Skeletal muscle cell (primary cell): ENCODE measurements at regions not wholly inside any gene's neighbourhood (a gene's known extent, or its start where the extent isn't known, plus 50 kb on each side); places are given as distances from the start of the nearest gene placed in this dataset.
"Not testable (repeated sequence)": the region's sequence is repeated elsewhere in the genome, so short reads cannot be mapped to it uniquely, and the experiment has no call there.

Experiments
- DNase-seq: peaks from one replicate; pipeline ENCODE4 v3.0.0-alpha.2; 2010; ENCODE audit warnings: low read depth
- H3K4me3 ChIP-seq: 2 replicates; pipeline ENCODE4 v1.5.1; 2011; ENCODE audit warnings: low read depth, mild to moderate bottlenecking, control low read depth, low read length, moderate library complexity

GRCh38 chr9:12266758-12267157 is 426.4 kb upstream of the TYRP1 start:
- H3K4me3 ChIP-seq = no peak overlapping the region
- DNase-seq = no peak

- H3K4me3 ChIP-seq = no peak overlapping the region
Measured at GRCh38 chr9:12271421-12271891, 421.7 kb upstream of the TYRP1 start.

GRCh38 chr9:12272471-12273120 is 420.6 kb upstream of the TYRP1 start:
- H3K4me3 ChIP-seq = no peak overlapping the region
- peak; percentile 1 for DNase-seq

More at GRCh38 chr9:12271421-12271891, 421.7 kb upstream of the TYRP1 start:
- no peak for DNase-seq

GRCh38 chr9:12274577-12274976 is 418.6 kb upstream of the TYRP1 start:
- no peak overlapping the region for H3K4me3 ChIP-seq
- DNase-seq = peak; percentile 1

GRCh38 chr9:12276505-12276904 is 416.7 kb upstream of the TYRP1 start:
- H3K4me3 ChIP-seq = no peak overlapping the region
- DNase-seq = no peak

GRCh38 chr9:12289711-12290110 is 403.5 kb upstream of the TYRP1 start:
- H3K4me3 ChIP-seq = no peak overlapping the region
- DNase-seq = no peak

- H3K4me3 ChIP-seq = no peak overlapping the region
- DNase-seq = no peak
Measured at GRCh38 chr9:12290166-12290869, 402.9 kb upstream of the TYRP1 start.

GRCh38 chr9:12305211-12305610 is 388.0 kb upstream of the TYRP1 start:
- H3K4me3 ChIP-seq = no peak overlapping the region
- DNase-seq = no peak

GRCh38 chr9:12314589-12314988 is 378.6 kb upstream of the TYRP1 start:
- no peak overlapping the region for H3K4me3 ChIP-seq
- no peak for DNase-seq

GRCh38 chr9:12318732-12319685 is 374.2 kb upstream of the TYRP1 start:
- DNase-seq = no peak
- H3K4me3 ChIP-seq = no peak overlapping the region

GRCh38 chr9:12329623-12329985 is 363.6 kb upstream of the TYRP1 start:
- DNase-seq = no peak
- no peak overlapping the region for H3K4me3 ChIP-seq

- not testable (repeated sequence) for H3K4me3 ChIP-seq, DNase-seq
Measured at GRCh38 chr9:12333966-12334365, 359.2 kb upstream of the TYRP1 start.

- H3K4me3 ChIP-seq = no peak overlapping the region
- DNase-seq = no peak
Measured at GRCh38 chr9:12350775-12351174, 342.4 kb upstream of the TYRP1 start.

GRCh38 chr9:12351293-12352044 is 341.7 kb upstream of the TYRP1 start:
- H3K4me3 ChIP-seq = no peak overlapping the region
- DNase-seq = no peak

GRCh38 chr9:12352045-12352315 is 341.2 kb upstream of the TYRP1 start:
- DNase-seq = no peak

GRCh38 chr9:12363439-12363838 is 329.7 kb upstream of the TYRP1 start:
- no peak for DNase-seq
- H3K4me3 ChIP-seq = no peak overlapping the region

More at GRCh38 chr9:12352045-12352315, 341.2 kb upstream of the TYRP1 start:
- no peak overlapping the region for H3K4me3 ChIP-seq

GRCh38 chr9:12368569-12368968 is 324.6 kb upstream of the TYRP1 start:
- DNase-seq = no peak

GRCh38 chr9:12391839-12392509 is 301.2 kb upstream of the TYRP1 start:
- DNase-seq = no peak
- no peak overlapping the region for H3K4me3 ChIP-seq

More at GRCh38 chr9:12368569-12368968, 324.6 kb upstream of the TYRP1 start:
- H3K4me3 ChIP-seq = no peak overlapping the region

GRCh38 chr9:12394105-12394504 is 299.1 kb upstream of the TYRP1 start:
- DNase-seq = no peak
- H3K4me3 ChIP-seq = no peak overlapping the region
